Tibial nerve (tissue), 4 donors: ENCODE measurements at regions not wholly inside any gene's neighbourhood (a gene's known extent, or its start where the extent isn't known, plus 50 kb on each side); places are given as distances from the start of the nearest gene placed in this dataset.

Experiments used
- DNase-seq, 2 donors: peaks; one replicate each; pipeline ENCODE4 v3.0.0-alpha.2; 2019; ENCODE audit warnings: low spot score in 2 of 2
- H3K27ac ChIP-seq, 4 donors: fragments of 200-600 bp; sonication (generic) in 3 of 4; one replicate each; pipeline ENCODE4 v1.5.1; 2017 to 2019; ENCODE audit warnings: mild to moderate bottlenecking in 1 of 4
- H3K27me3 ChIP-seq, 2 donors: fragments of 200-600 bp; sonication (generic) in 1 of 2; one replicate each; pipeline versions ENCODE4 v1.5.1 to v1.6.0; 2017 to 2019
- H3K36me3 ChIP-seq, 3 donors: fragments of 200-600 bp; sonication (generic); one replicate each; pipeline ENCODE4 v1.5.1; 2018 to 2019
- H3K4me1 ChIP-seq, 4 donors: fragments of 200-600 bp; sonication (generic) in 3 of 4; one replicate each; pipeline ENCODE4 v1.5.1; 2017 to 2019
- H3K4me3 ChIP-seq, 4 donors: fragments of 200-600 bp; sonication (generic) in 3 of 4; one replicate each; pipeline ENCODE4 v1.5.1; 2017 to 2019; ENCODE audit warnings: mild to moderate bottlenecking in 1 of 4, moderate library complexity in 1 of 4
- H3K9me3 ChIP-seq, 4 donors: fragments of 200-600 bp; sonication (generic) in 3 of 4; one replicate each; pipeline ENCODE4 v1.5.1; 2017 to 2019
- CTCF ChIP-seq, 5 experiments: fragments of 200-600 bp in 3 of 5; fragments of 450-650 bp in 2 of 5; sonication (generic) in 3 of 5; IDR thresholded peaks; one replicate each; pipeline ENCODE4 v1.5.1; 2016 to 2019; ENCODE audit warnings: antibody characterized with exemption in 5 of 5, mild to moderate bottlenecking in 3 of 5, moderate library complexity in 2 of 5
- EP300 ChIP-seq, 2 donors: sonication (generic); formaldehyde crosslinking; IDR thresholded peaks; one replicate each; pipeline ENCODE4 v1.6.1; 2017; ENCODE audit warnings: antibody characterized with exemption in 2 of 2, mild to moderate bottlenecking in 1 of 2
- POLR2A ChIP-seq, 2 donors: fragments of 450-650 bp; IDR thresholded peaks; one replicate each; pipeline ENCODE4 v1.6.1; 2017; ENCODE audit warnings: antibody characterized with exemption in 2 of 2, mild to moderate bottlenecking in 2 of 2, moderate library complexity in 2 of 2
- WGBS, 2 donors: methylation state at CpG; one replicate each; pipeline ENCODE4 v1.1.5; 2018; 5-methylcytosine and 5-hydroxymethylcytosine counted together

- H3K27ac ChIP-seq: no peak overlapping the region
- DNase-seq: no peak
- TF ChIP-seq POLR2A (IDR thresholded peaks at IDR 0.05): no peak
- TF ChIP-seq CTCF (IDR thresholded peaks at IDR 0.05): no peak
- no peak for TF ChIP-seq EP300 (IDR thresholded peaks at IDR 0.05)
- peaks cover 0 to 12% (median 0%) of the 10 kb centered on the region in 4 donors for H3K4me1 ChIP-seq
- H3K36me3 ChIP-seq: no peaks in the 10 kb centered on the region
- no peak overlapping the region for H3K4me3 ChIP-seq
- no peaks in the 10 kb centered on the region for H3K27me3 ChIP-seq
- no peaks in the 10 kb centered on the region for H3K9me3 ChIP-seq
- WGBS, 2 donors: 84 to 88% methylated on average over 1 of the region's 1 CpG
Measured at GRCh38 chr4:81746773-81747172, 275.1 kb upstream of the RASGEF1B start.

GRCh38 chr4:81746071-81746470 lies 274.4 kb upstream of the RASGEF1B start:
- Histone ChIP-seq H3K4me3 (no peak overlapping the region), H3K9me3 (no peaks in the 10 kb centered on the region), H3K4me1 (peaks cover 0 to 12% (median 0%) of the 10 kb centered on the region in 4 donors), H3K27me3 (no peaks in the 10 kb centered on the region), H3K27ac (no peak overlapping the region), H3K36me3 (no peaks in the 10 kb centered on the region)
- 72 to 87% methylated on average over 2 of the region's 2 CpGs for WGBS, 2 donors
- TF ChIP-seq EP300 (IDR thresholded peaks at IDR 0.05) (no peak), POLR2A (IDR thresholded peaks at IDR 0.05) (no peak)
- no peak for DNase-seq

GRCh38 chr4:81745050-81745449 lies 273.3 kb upstream of the RASGEF1B start:
- WGBS, 2 donors: 47 to 74% methylated on average over 3 of the region's 3 CpGs

GRCh38 chr4:81743731-81744435 lies 272.2 kb upstream of the RASGEF1B start:
- 84 to 85% methylated on average over 9 of the region's 9 CpGs for WGBS, 2 donors
- no peaks in the 10 kb centered on the region for H3K36me3 ChIP-seq
- TF ChIP-seq POLR2A (IDR thresholded peaks at IDR 0.05): no peak
- TF ChIP-seq CTCF (IDR thresholded peaks at IDR 0.05): no peak
- TF ChIP-seq EP300 (IDR thresholded peaks at IDR 0.05): no peak

More at GRCh38 chr4:81745050-81745449, 273.3 kb upstream of the RASGEF1B start:
- Histone ChIP-seq H3K4me1 (peaks cover 0 to 12% (median 0%) of the 10 kb centered on the region in 4 donors), H3K4me3 (no peak overlapping the region), H3K27ac (no peak overlapping the region), H3K9me3 (no peaks in the 10 kb centered on the region), H3K27me3 (no peaks in the 10 kb centered on the region), H3K36me3 (no peaks in the 10 kb centered on the region)
- TF ChIP-seq POLR2A (IDR thresholded peaks at IDR 0.05): no peak
- TF ChIP-seq EP300 (IDR thresholded peaks at IDR 0.05): no peak
- no peak for TF ChIP-seq CTCF (IDR thresholded peaks at IDR 0.05)
- no peak for DNase-seq

GRCh38 chr4:81740487-81740886 lies 268.8 kb upstream of the RASGEF1B start:
- TF ChIP-seq EP300 (IDR thresholded peaks at IDR 0.05): no peak
- no peak for TF ChIP-seq CTCF (IDR thresholded peaks at IDR 0.05)
- no peak overlapping the region for H3K27ac ChIP-seq
- H3K4me3 ChIP-seq: no peak overlapping the region
- DNase-seq: peak in 1 of 2 donors; percentile 16
- H3K9me3 ChIP-seq: no peaks in the 10 kb centered on the region
- no peaks in the 10 kb centered on the region for H3K4me1 ChIP-seq
- H3K27me3 ChIP-seq: no peaks in the 10 kb centered on the region
- H3K36me3 ChIP-seq: no peaks in the 10 kb centered on the region

More at GRCh38 chr4:81743731-81744435, 272.2 kb upstream of the RASGEF1B start:
- no peaks in the 10 kb centered on the region for H3K9me3 ChIP-seq
- no peak overlapping the region for H3K27ac ChIP-seq
- no peaks in the 10 kb centered on the region for H3K27me3 ChIP-seq
- H3K4me1 ChIP-seq: peaks cover 0 to 12% (median 0%) of the 10 kb centered on the region in 4 donors
- H3K4me3 ChIP-seq: no peak overlapping the region
- no peak for DNase-seq
